ENCODE measurements at regions not wholly inside any gene's neighbourhood (a gene's known extent, or its start where the extent isn't known, plus 50 kb on each side); places are given as distances from the start of the nearest gene placed in this dataset.

DNA sequence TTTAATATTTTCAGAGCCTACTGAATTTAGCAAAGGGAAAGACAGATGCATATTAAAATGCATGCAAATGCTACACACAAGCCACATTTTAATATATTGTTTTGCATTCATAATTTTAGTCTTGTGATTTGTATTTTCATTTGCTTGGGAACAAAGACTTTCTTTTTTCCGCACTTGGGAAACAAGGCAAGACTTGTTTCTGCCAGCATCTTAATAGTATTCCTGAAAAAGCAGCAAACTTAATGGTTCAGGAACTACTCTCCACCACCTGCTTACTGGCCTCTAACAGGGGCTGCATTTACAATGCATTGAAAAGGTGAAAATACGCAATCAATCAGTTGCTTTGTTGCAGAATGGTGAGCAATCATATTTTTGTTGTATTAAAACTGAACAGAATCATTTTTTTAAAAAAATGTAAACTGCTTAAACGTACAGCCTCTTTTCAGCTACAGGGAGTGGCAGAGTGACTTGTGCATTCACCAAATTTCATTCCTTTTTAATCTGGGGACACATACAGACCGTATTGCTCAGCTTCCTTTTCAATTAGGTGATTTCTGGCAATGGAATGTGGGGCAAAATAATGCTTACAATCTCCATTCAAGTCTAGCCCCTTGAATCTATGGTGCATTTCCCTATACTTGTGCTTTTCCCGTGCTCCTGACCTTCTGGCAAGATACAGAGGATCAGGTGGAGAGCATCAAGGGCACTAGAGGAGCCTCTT, 144.1 kb upstream of the BTG1 start:
- Histone ChIP-seq H3K27ac (no peak overlapping the region), H3K4me1 (no peaks in the 10 kb centered on the region; the same call in 2 of the 3 replicates), H3K4me3 (no peak overlapping the region), H3K9me3 (no peaks in the 10 kb centered on the region), H3K4me2 (peak overlapping the region; percentile 8; the same call in 2 of the 3 replicates)
- POLR2A ChIA-PET = no interaction called here
- no peak for FAIRE-seq
- 39% methylated on average over 5 of the region's 5 CpGs for WGBS (ENCODE audit: missing lambda C conversion rate)
- CTCF ChIA-PET = no interaction called here
- TF ChIP-seq HOXA7 (CRISPR knock-in tag; IDR thresholded peaks at IDR 0.05) (no peak), CHD2 (IDR thresholded peaks at IDR 0.05; ENCODE audit: low read length, partially characterized antibody) (no peak), CBX2 (IDR thresholded peaks at IDR 0.05; ENCODE audit: borderline replicate concordance, low read depth) (no peak), KDM5A (IDR thresholded peaks at IDR 0.05) (no peak), EHMT2 (IDR thresholded peaks at IDR 0.05; ENCODE audit: low read depth) (no peak), RNF2 (IDR thresholded peaks at IDR 0.05; ENCODE audit: borderline replicate concordance, low read depth) (no peak), NR3C1 (IDR thresholded peaks at IDR 0.05) (no peak), NFE2L2 (conservative IDR thresholded peaks at IDR 0.05; ENCODE audit: low read length) (no peak), RFX5 (IDR thresholded peaks at IDR 0.05) (no peak), ZC3H11A (IDR thresholded peaks at IDR 0.05) (no peak)
- TF ChIP-seq, protein P1, sequence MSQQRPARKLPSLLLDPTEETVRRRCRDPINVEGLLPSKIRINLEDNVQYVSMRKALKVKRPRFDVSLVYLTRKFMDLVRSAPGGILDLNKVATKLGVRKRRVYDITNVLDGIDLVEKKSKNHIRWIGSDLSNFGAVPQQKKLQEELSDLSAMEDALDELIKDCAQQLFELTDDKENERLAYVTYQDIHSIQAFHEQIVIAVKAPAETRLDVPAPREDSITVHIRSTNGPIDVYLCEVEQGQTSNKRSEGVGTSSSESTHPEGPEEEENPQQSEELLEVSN (IDR thresholded peaks at IDR 0.05; ENCODE audit: borderline replicate concordance, low read depth) = no peak
- TF ChIP-seq, protein P2, sequence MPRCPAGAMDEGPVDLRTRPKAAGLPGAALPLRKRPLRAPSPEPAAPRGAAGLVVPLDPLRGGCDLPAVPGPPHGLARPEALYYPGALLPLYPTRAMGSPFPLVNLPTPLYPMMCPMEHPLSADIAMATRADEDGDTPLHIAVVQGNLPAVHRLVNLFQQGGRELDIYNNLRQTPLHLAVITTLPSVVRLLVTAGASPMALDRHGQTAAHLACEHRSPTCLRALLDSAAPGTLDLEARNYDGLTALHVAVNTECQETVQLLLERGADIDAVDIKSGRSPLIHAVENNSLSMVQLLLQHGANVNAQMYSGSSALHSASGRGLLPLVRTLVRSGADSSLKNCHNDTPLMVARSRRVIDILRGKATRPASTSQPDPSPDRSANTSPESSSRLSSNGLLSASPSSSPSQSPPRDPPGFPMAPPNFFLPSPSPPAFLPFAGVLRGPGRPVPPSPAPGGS (IDR thresholded peaks at IDR 0.05) = no peak
- TF ChIP-seq, protein P3, sequence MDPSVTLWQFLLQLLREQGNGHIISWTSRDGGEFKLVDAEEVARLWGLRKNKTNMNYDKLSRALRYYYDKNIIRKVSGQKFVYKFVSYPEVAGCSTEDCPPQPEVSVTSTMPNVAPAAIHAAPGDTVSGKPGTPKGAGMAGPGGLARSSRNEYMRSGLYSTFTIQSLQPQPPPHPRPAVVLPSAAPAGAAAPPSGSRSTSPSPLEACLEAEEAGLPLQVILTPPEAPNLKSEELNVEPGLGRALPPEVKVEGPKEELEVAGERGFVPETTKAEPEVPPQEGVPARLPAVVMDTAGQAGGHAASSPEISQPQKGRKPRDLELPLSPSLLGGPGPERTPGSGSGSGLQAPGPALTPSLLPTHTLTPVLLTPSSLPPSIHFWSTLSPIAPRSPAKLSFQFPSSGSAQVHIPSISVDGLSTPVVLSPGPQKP (IDR thresholded peaks at IDR 0.05; ENCODE audit: low read depth, low read length) = no peak
- peak in 1 of 2 experiments; percentile 10 for DNase-seq (ENCODE audit: low read depth in 1 of 2, low spot score in 1 of 2)
- ATAC-seq = peak; percentile 37 to 64; a peak in 4 of 6 replicates

DNA sequence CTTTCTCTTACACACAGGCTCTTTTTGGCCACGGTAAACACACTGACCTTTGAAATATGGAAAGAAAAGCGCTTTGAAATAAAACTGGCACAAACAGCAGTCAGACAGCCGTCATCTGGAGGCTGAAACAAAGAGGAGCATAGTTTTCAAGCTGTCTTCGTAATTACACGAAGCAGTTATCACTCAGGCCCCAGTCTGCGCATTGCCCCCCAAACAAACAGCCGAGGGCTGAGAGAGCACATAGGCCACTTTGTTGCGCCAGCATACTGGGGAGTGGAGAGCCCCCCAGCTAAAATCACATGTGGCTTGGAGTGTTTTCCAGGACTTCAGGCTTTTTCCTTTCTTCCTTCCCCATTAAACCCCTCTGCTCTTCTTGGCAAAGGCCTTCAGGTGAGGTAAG, 142.9 kb upstream of the BTG1 start:
- 86% methylated on average over 8 of the region's 8 CpGs for WGBS (ENCODE audit: missing lambda C conversion rate)
- Histone ChIP-seq H3K4me3 (no peak overlapping the region), H3K27ac (no peak overlapping the region), H3K4me2 (no peak overlapping the region), H3K4me1 (no peaks in the 10 kb centered on the region; the same call in 2 of the 3 replicates), H3K9me3 (no peaks in the 10 kb centered on the region)
- TF ChIP-seq SREBF2 (IDR thresholded peaks at IDR 0.05) (no peak), BHLHE40 (IDR thresholded peaks at IDR 0.05; ENCODE audit: low read depth, low read length) (no peak), TFCP2L1 (CRISPR knock-in tag; IDR thresholded peaks at IDR 0.05) (no peak), KDM1A (IDR thresholded peaks at IDR 0.05; ENCODE audit: low read depth) (no peak), POLR2AphosphoS2 (conservative IDR thresholded peaks at IDR 0.05; ENCODE audit: low read length) (no peak), POLR2A (IDR thresholded peaks at IDR 0.05; ENCODE audit: low read length) (no peak), CBX8 (IDR thresholded peaks at IDR 0.05) (no peak), ZFP36 (IDR thresholded peaks at IDR 0.05; ENCODE audit: borderline replicate concordance, partially characterized antibody) (no peak), EHMT2 (IDR thresholded peaks at IDR 0.05; ENCODE audit: low read depth) (no peak), HDAC2 (IDR thresholded peaks at IDR 0.05) (no peak), JUNB (IDR thresholded peaks at IDR 0.05) (no peak)
- TF ChIP-seq, protein P4, sequence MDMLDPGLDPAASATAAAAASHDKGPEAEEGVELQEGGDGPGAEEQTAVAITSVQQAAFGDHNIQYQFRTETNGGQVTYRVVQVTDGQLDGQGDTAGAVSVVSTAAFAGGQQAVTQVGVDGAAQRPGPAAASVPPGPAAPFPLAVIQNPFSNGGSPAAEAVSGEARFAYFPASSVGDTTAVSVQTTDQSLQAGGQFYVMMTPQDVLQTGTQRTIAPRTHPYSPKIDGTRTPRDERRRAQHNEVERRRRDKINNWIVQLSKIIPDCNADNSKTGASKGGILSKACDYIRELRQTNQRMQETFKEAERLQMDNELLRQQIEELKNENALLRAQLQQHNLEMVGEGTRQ (IDR thresholded peaks at IDR 0.05) = no peak
- TF ChIP-seq, protein P5, sequence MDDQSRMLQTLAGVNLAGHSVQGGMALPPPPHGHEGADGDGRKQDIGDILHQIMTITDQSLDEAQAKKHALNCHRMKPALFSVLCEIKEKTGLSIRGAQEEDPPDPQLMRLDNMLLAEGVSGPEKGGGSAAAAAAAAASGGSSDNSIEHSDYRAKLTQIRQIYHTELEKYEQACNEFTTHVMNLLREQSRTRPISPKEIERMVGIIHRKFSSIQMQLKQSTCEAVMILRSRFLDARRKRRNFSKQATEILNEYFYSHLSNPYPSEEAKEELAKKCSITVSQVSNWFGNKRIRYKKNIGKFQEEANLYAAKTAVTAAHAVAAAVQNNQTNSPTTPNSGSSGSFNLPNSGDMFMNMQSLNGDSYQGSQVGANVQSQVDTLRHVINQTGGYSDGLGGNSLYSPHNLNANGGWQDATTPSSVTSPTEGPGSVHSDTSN (IDR thresholded peaks at IDR 0.05) = no peak
- TF ChIP-seq, protein P1 (IDR thresholded peaks at IDR 0.05; ENCODE audit: borderline replicate concordance, low read depth) = no peak
- TF ChIP-seq, protein P6, sequence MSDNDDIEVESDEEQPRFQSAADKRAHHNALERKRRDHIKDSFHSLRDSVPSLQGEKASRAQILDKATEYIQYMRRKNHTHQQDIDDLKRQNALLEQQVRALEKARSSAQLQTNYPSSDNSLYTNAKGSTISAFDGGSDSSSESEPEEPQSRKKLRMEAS (IDR thresholded peaks at IDR 0.05) = no peak
- ATAC-seq (no peak), DNase-seq (ENCODE audit: low read depth in 1 of 2, low spot score in 1 of 2) (no peak), FAIRE-seq (no peak)
- POLR2A ChIA-PET = no interaction called here
- CTCF ChIA-PET = no interaction called here

All from A549 (cell line).